ENCODE measurements at regions not wholly inside any gene's neighbourhood (a gene's known extent, or its start where the extent isn't known, plus 50 kb on each side); places are given as distances from the start of the nearest gene placed in this dataset.

- ChIA-PET POLR2A (no interaction called here), CTCF (no interaction called here)
- intact Hi-C loops (cut with micrococcal nuclease; ENCODE audit: unreplicated experiment): no loop called here
- no peak overlapping the region for H3K4me3 ChIP-seq (ENCODE audit: low read depth in 2 of 2, low read length in 2 of 2)
- no peaks in the 10 kb centered on the region for H3K27me3 ChIP-seq (ENCODE audit: control insufficient read depth, insufficient read depth, low read length)
- no peak overlapping the region for H3K27ac ChIP-seq (ENCODE audit: low read length)
- TF ChIP-seq REST (IDR thresholded peaks at IDR 0.05; ENCODE audit: insufficient read depth in 1 of 2, low read depth in 2 of 2, low read length in 1 of 2) (no peak), CTCF (IDR thresholded peaks at IDR 0.05) (no peak), TCF7L2 (IDR thresholded peaks at IDR 0.05; ENCODE audit: low read depth, low read length) (no peak), SIN3A (IDR thresholded peaks at IDR 0.05; ENCODE audit: borderline replicate concordance, insufficient read depth, low read depth, low read length) (no peak), POLR2AphosphoS5 (IDR thresholded peaks at IDR 0.05; ENCODE audit: low read depth, low read length) (no peak)
- H3K36me3 ChIP-seq (ENCODE audit: control insufficient read depth, insufficient read depth, low read length): no peaks in the 10 kb centered on the region
- H3K9me3 ChIP-seq (ENCODE audit: control insufficient read depth, insufficient read depth, low read depth, low read length): no peaks in the 10 kb centered on the region
- DNase-seq (ENCODE audit: low read depth, low spot score): no peak
- no peaks in the 10 kb centered on the region for H3K4me1 ChIP-seq (ENCODE audit: control insufficient read depth, insufficient read depth, low read length)
- no peak for ATAC-seq
- no TSS peak for BruUV-seq (replicated peaks)
- in situ Hi-C loops (cut with HindIII; ENCODE audit: low pct_unique_long_range_greater_than_20kb, low sequenced_read_pairs): no loop called here
Measured at GRCh38 chr2:182477774-182478173, 50.9 kb upstream of the PDE1A start.

GRCh38 chr2:182481676-182482075 is 54.8 kb upstream of the PDE1A start:
- Histone ChIP-seq H3K36me3 (ENCODE audit: control insufficient read depth, insufficient read depth, low read length) (no peaks in the 10 kb centered on the region), H3K27me3 (ENCODE audit: control insufficient read depth, insufficient read depth, low read length) (no peaks in the 10 kb centered on the region), H3K4me1 (ENCODE audit: control insufficient read depth, insufficient read depth, low read length) (no peaks in the 10 kb centered on the region), H3K9me3 (ENCODE audit: control insufficient read depth, insufficient read depth, low read depth, low read length) (no peaks in the 10 kb centered on the region), H3K27ac (ENCODE audit: low read length) (no peak overlapping the region), H3K4me3 (ENCODE audit: low read depth in 2 of 2, low read length in 2 of 2) (no peak overlapping the region)
- DNase-seq (ENCODE audit: low read depth, low spot score) (no peak), ATAC-seq (no peak)
- TF ChIP-seq POLR2AphosphoS5 (IDR thresholded peaks at IDR 0.05; ENCODE audit: low read depth, low read length) (no peak), REST (IDR thresholded peaks at IDR 0.05; ENCODE audit: insufficient read depth in 1 of 2, low read depth in 2 of 2, low read length in 1 of 2) (no peak), TCF7L2 (IDR thresholded peaks at IDR 0.05; ENCODE audit: low read depth, low read length) (no peak), CTCF (IDR thresholded peaks at IDR 0.05) (no peak), SIN3A (IDR thresholded peaks at IDR 0.05; ENCODE audit: borderline replicate concordance, insufficient read depth, low read depth, low read length) (no peak)
- intact Hi-C loops (cut with micrococcal nuclease; ENCODE audit: unreplicated experiment): no loop called here
- ChIA-PET POLR2A (no interaction called here), CTCF (no interaction called here)
- in situ Hi-C loops (cut with HindIII; ENCODE audit: low pct_unique_long_range_greater_than_20kb, low sequenced_read_pairs): no loop called here
- no TSS peak for BruUV-seq (replicated peaks)

Data from Panc1 (cell line).